ENCODE measurements at regions not wholly inside any gene's neighbourhood (a gene's known extent, or its start where the extent isn't known, plus 50 kb on each side); places are given as distances from the start of the nearest gene placed in this dataset.

DNA sequence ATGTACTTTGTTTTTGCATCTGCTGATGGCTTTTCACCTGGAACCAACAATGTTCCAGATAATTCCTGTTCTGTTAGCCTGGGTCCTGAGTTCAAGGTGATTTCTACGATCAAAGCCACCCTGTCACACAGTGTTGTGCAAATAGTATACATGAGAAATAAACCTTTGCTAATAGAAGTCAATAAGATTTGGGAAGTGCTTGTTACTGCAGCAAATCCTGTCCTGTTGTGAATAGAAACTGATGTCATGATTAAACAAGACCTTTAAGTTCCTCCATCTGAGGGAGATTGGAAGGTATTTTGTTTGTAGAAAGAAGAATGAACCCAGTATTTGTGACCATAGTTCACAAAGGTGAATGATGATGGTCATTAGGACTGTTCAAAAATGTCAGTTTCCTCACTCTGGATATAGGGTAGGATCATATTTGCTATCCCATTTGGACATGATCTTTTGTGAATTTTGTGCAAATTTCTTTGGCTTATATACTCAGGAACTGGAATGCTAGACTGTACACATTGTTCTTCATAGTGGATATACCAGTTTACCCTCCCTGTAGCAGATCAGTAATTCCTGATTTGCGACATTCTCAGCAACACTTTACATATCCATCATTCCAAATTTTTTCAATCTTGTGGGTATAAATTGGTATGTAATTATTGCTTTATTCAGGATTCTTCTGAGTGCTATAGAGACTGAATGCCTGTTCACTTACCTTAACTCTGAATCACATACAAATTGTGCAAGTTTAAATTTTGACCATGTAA lies 428.5 kb downstream of the METTL15 start:
- CTCF ChIA-PET, result no interaction called here
- Histone ChIP-seq H3K36me3 (ENCODE audit: control insufficient read depth, insufficient read depth, low read length) (no peaks in the 10 kb centered on the region), H3K4me3 (ENCODE audit: low read depth, low read length) (no peak overlapping the region), H3K27me3 (ENCODE audit: control insufficient read depth, insufficient read depth, low read length) (no peaks in the 10 kb centered on the region)
- DNase-seq (ENCODE audit: low read depth), result no peak
- POLR2A ChIA-PET, result no interaction called here
- no peak for TF ChIP-seq CTCF (IDR thresholded peaks at IDR 0.05; ENCODE audit: insufficient read depth, low read depth, low read length)

DNA sequence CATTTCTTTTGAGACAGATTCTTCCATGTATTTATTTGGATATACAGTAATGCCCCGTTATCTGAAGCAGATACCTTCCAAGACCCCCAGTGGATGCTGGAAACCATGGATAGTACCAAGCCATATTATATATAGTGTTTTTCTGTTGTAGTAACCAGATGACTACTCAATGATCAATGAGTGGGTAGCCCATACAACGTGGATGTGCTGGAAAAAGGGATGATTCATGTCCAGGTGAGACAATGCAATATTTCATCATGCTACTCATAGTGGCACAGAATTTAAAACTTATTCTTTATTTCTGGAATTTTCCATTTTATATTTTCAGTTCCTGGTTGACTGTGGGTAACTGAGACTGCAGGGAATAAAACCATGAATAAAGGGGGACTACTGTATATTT lies 427.5 kb downstream of the METTL15 start:
- ChIA-PET CTCF (no interaction called here), POLR2A (interaction anchor here (0.6 kb wide), 1 partner anchor 778 kb away, joined by 3 read pairs; no protein-coding TSS in a partner anchor)
- H3K36me3 ChIP-seq (ENCODE audit: control insufficient read depth, insufficient read depth, low read length), result no peaks in the 10 kb centered on the region
- no peak for TF ChIP-seq CTCF (IDR thresholded peaks at IDR 0.05; ENCODE audit: insufficient read depth, low read depth, low read length)
- H3K4me3 ChIP-seq (ENCODE audit: low read depth, low read length), result no peak overlapping the region
- H3K27me3 ChIP-seq (ENCODE audit: control insufficient read depth, insufficient read depth, low read length), result no peaks in the 10 kb centered on the region
- no peak for DNase-seq (ENCODE audit: low read depth)

- Histone ChIP-seq H3K36me3 (ENCODE audit: control insufficient read depth, insufficient read depth, low read length) (no peaks in the 10 kb centered on the region; the same call in 1 of the 2 replicates), H3K27me3 (ENCODE audit: control insufficient read depth, insufficient read depth, low read length) (no peaks in the 10 kb centered on the region), H3K4me3 (ENCODE audit: low read depth, low read length) (no peak overlapping the region)
- ChIA-PET CTCF (interaction anchor here (0.6 to 3.5 kb wide), 13 partner anchors 14 to 830 kb away, joined by 3 to 20 read pairs (median 3); partner anchors contain the start of gene BDNF), POLR2A (interaction anchor here (0.9 kb wide), 2 partner anchors 422 to 829 kb away, joined by 3 to 7 read pairs; partner anchors contain the start of genes BDNF, KIF18A and METTL15)
- no peak for DNase-seq (ENCODE audit: low read depth)
- peak; percentile 36 for TF ChIP-seq CTCF (IDR thresholded peaks at IDR 0.05; ENCODE audit: insufficient read depth, low read depth, low read length)
Observed at GRCh38 chr11:28529540-28530410, 421.6 kb downstream of the METTL15 start.

DNA sequence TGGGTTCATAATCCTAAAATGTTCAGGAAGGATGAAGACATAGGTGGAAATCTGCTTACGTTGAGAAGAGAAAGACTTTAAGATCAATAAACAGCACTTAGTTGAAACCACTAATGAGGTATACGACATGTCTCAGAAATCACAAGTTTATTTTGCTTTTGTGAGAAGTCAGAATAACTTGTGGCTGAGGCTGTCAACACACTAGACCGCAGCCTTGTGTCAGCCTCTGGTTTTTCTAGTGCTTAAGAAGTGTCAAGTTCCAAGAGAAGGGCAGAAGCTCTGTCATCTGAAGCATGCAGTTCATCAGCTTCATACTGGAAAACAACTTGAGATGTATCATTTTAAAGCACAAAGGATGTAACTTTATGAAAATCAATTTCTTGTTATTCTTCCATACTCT lies 420.9 kb downstream of the METTL15 start:
- ChIA-PET POLR2A (interaction anchor here (0.9 kb wide), 2 partner anchors 421 to 829 kb away, joined by 3 to 7 read pairs; partner anchors contain the start of genes BDNF, KIF18A and METTL15), CTCF (interaction anchor here (0.7 to 3.5 kb wide), 9 partner anchors 15 to 829 kb away, joined by 3 to 20 read pairs (median 3); partner anchors contain the start of gene BDNF)
- Histone ChIP-seq H3K4me3 (ENCODE audit: low read depth, low read length) (no peak overlapping the region), H3K27me3 (ENCODE audit: control insufficient read depth, insufficient read depth, low read length) (no peaks in the 10 kb centered on the region), H3K36me3 (ENCODE audit: control insufficient read depth, insufficient read depth, low read length) (no peaks in the 10 kb centered on the region; the same call in 1 of the 2 replicates)
- no peak for DNase-seq (ENCODE audit: low read depth)
- no peak for TF ChIP-seq CTCF (IDR thresholded peaks at IDR 0.05; ENCODE audit: insufficient read depth, low read depth, low read length)
